ENCODE measurements at regions not wholly inside any gene's neighbourhood (a gene's known extent, or its start where the extent isn't known, plus 50 kb on each side); places are given as distances from the start of the nearest gene placed in this dataset.

- TF ChIP-seq C11orf30 (IDR thresholded peaks at IDR 0.05; ENCODE audit: low read depth) = no peak
- TF ChIP-seq LCOR (CRISPR knock-in tag; IDR thresholded peaks at IDR 0.05) = no peak
- no peak for TF ChIP-seq TAF9B (IDR thresholded peaks at IDR 0.05; ENCODE audit: partially characterized antibody)
- no peak for TF ChIP-seq CBFB (CRISPR knock-in tag; IDR thresholded peaks at IDR 0.05)
- TF ChIP-seq CHD1 (IDR thresholded peaks at IDR 0.05; ENCODE audit: low read length) = no peak
- TF ChIP-seq JUN (IDR thresholded peaks at IDR 0.05; ENCODE audit: borderline replicate concordance, low read depth, low read length) = no peak
- TF ChIP-seq JUN (CRISPR knock-in tag; IDR thresholded peaks at IDR 0.05; ENCODE audit: borderline replicate concordance) = no peak
Measured at GRCh38 chr3:187571701-187572100, 98.5 kb downstream of the SST start (continued).

DNA sequence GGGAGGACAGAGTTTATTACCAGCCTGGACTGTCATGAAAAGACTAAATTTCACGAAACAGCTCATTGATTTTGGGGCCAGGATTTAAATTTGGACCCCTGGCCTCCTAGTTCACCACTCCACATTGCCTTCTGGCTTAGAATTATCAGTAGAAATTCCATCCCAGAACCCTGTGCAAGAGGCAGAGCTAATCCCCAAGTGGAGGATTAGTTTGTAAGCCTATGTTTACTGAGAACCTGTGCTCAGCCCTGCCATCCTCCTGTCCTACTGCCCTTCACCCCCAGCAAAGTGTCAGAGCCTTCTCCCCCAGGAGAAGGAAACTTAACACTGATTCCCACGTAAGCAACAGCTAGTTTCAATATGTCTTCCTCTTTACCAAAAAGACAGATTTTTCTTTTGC lies 99.4 kb downstream of the SST start:
- H2AFZ ChIP-seq (ENCODE audit: low read depth, low read length) = no peak overlapping the region
- no peak overlapping the region for H3K9ac ChIP-seq (ENCODE audit: insufficient read depth in 1 of 2, low read depth in 2 of 2, low read length in 2 of 2)
- H3K27ac ChIP-seq (ENCODE audit: extremely low read depth, low read depth, low read length) = no peak overlapping the region
- intact Hi-C loops (cut with micrococcal nuclease) (no loop called here), in situ Hi-C loops (cut with MboI) (no loop called here)
- H3K9me3 ChIP-seq (replicated peaks; ENCODE audit: control insufficient read depth, insufficient read depth, low read depth, low read length) = no peaks in the 10 kb centered on the region
- no peaks in the 10 kb centered on the region for H3K79me2 ChIP-seq (ENCODE audit: control insufficient read depth, insufficient read depth, low read length)
- no peaks in the 10 kb centered on the region for H4K20me1 ChIP-seq (replicated peaks; ENCODE audit: control insufficient read depth, insufficient read depth, low read length)
- no peaks in the 10 kb centered on the region for H3K36me3 ChIP-seq (ENCODE audit: control insufficient read depth, insufficient read depth, low read length)
- BruUV-seq (replicated peaks) = no TSS peak
- no peaks in the 10 kb centered on the region for H3K9me1 ChIP-seq (ENCODE audit: control insufficient read depth, insufficient read depth, low read length)
- H3K4me3 ChIP-seq = no peak overlapping the region
- H3K4me2 ChIP-seq (ENCODE audit: insufficient read depth, low read length) = no peak overlapping the region
- FAIRE-seq = no peak
- ChIA-PET POLR2A (no interaction called here), CTCF (ENCODE audit: low intra/inter-chr PET ratio) (no interaction called here)
- no peak for DNase-seq (ENCODE audit: extremely low read depth in 1 of 4, low spot score in 3 of 4)
- no peaks in the 10 kb centered on the region for H3K4me1 ChIP-seq (replicated peaks in 1 of 2; ENCODE audit: control insufficient read depth in 2 of 2, insufficient read depth in 2 of 2, low read length in 2 of 2)
- 0 out of 5 replicates have a peak, but pooled peaks cover 0 to 3% of the 10 kb centered on the region in 2 experiments for H3K27me3 ChIP-seq (ENCODE audit: control insufficient read depth in 2 of 2, insufficient read depth in 2 of 2, low read length in 2 of 2)
- no peak for ATAC-seq
- WGBS (ENCODE audit: insufficient coverage, low coverage, missing lambda C conversion rate) = 0% methylated on average over 2 of the region's 2 CpGs
- TF ChIP-seq CHD4 (IDR thresholded peaks at IDR 0.05; ENCODE audit: insufficient read depth, insufficient replicate concordance, low read depth, low read length, poor library complexity, severe bottlenecking) (no peak), ZBTB2 (IDR thresholded peaks at IDR 0.05) (no peak), HDGF (IDR thresholded peaks at IDR 0.05) (no peak)
- TF ChIP-seq, protein P1, sequence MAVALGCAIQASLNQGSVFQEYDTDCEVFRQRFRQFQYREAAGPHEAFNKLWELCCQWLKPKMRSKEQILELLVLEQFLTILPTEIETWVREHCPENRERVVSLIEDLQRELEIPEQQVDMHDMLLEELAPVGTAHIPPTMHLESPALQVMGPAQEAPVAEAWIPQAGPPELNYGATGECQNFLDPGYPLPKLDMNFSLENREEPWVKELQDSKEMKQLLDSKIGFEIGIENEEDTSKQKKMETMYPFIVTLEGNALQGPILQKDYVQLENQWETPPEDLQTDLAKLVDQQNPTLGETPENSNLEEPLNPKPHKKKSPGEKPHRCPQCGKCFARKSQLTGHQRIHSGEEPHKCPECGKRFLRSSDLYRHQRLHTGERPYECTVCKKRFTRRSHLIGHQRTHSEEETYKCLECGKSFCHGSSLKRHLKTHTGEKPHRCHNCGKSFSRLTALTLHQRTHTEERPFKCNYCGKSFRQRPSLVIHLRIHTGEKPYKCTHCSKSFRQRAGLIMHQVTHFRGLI (CRISPR knock-in tag; IDR thresholded peaks at IDR 0.05) = no peak

All from K562 (cell line).